ENCODE measurements at regions not wholly inside any gene's neighbourhood (a gene's known extent, or its start where the extent isn't known, plus 50 kb on each side); places are given as distances from the start of the nearest gene placed in this dataset.
"Not testable (repeated sequence)": the region's sequence is repeated elsewhere in the genome, so short reads cannot be mapped to it uniquely, and the experiment has no call there.

GRCh38 chr10:26627324-26627723, 70.2 kb upstream of the PDSS1 start:
- ChIA-PET POLR2A (interaction anchor here (1.4 kb wide), 1 partner anchor 615 kb away, joined by 3 read pairs; no protein-coding TSS in a partner anchor), CTCF (no interaction called here)
- TF ChIP-seq CTCF (IDR thresholded peaks at IDR 0.05), result no peak
- peak; percentile 59 for ATAC-seq (ENCODE audit: low read depth)
- Mint-ChIP-seq H3K9me3 (no peaks in the 10 kb centered on the region), H3K36me3 (ENCODE audit: low read depth) (no peaks in the 10 kb centered on the region), H3K27ac (no peak overlapping the region), H3K4me3 (no peak overlapping the region), H3K4me1 (peaks cover 7% of the 10 kb centered on the region), H3K27me3 (peaks cover 12% of the 10 kb centered on the region)
- DNase-seq, result no peak
- intact Hi-C loops (cut with micrococcal nuclease), result no loop called here

- Mint-ChIP-seq H3K36me3 (ENCODE audit: low read depth) (no peaks in the 10 kb centered on the region), H3K4me1 (peaks cover 6% of the 10 kb centered on the region), H3K4me3 (no peak overlapping the region), H3K9me3 (peaks cover 3% of the 10 kb centered on the region), H3K27me3 (peaks cover 7% of the 10 kb centered on the region), H3K27ac (peak overlapping the region; percentile 64)
- intact Hi-C loops (cut with micrococcal nuclease), result no loop called here
- ATAC-seq (ENCODE audit: low read depth), result peak; percentile 66
- DNase-seq, result no peak
- ChIA-PET CTCF (no interaction called here), POLR2A (no interaction called here)
- no peak for TF ChIP-seq CTCF (IDR thresholded peaks at IDR 0.05)
Observed at GRCh38 chr10:26628395-26628794, 69.1 kb upstream of the PDSS1 start.

- H3K4me1 Mint-ChIP-seq; H3K27me3 Mint-ChIP-seq; intact Hi-C loops (cut with micrococcal nuclease); H3K9me3 Mint-ChIP-seq; ATAC-seq (ENCODE audit: low read depth); H3K27ac Mint-ChIP-seq; DNase-seq; H3K36me3 Mint-ChIP-seq (ENCODE audit: low read depth); H3K4me3 Mint-ChIP-seq; POLR2A ChIA-PET; CTCF ChIA-PET: not testable (repeated sequence)
Observed at GRCh38 chr10:26632171-26632570, 65.3 kb upstream of the PDSS1 start.

GRCh38 chr10:26634111-26634510, 63.4 kb upstream of the PDSS1 start:
- H3K27ac Mint-ChIP-seq; CTCF ChIA-PET; H3K4me3 Mint-ChIP-seq; H3K4me1 Mint-ChIP-seq; H3K36me3 Mint-ChIP-seq (ENCODE audit: low read depth); H3K9me3 Mint-ChIP-seq; H3K27me3 Mint-ChIP-seq; intact Hi-C loops (cut with micrococcal nuclease); ATAC-seq (ENCODE audit: low read depth); DNase-seq; POLR2A ChIA-PET: not testable (repeated sequence)

GRCh38 chr10:26637521-26638275, 59.8 kb upstream of the PDSS1 start:
- ChIA-PET CTCF (no interaction called here), POLR2A (no interaction called here)
- no peak overlapping the region for H3K4me3 Mint-ChIP-seq
- no peak for TF ChIP-seq CTCF (IDR thresholded peaks at IDR 0.05)
- H3K27ac Mint-ChIP-seq, result no peak overlapping the region
- H3K9me3 Mint-ChIP-seq, result peaks cover 3% of the 10 kb centered on the region
- ATAC-seq (ENCODE audit: low read depth) (no peak), DNase-seq (no peak)
- intact Hi-C loops (cut with micrococcal nuclease), result no loop called here
- H3K36me3 Mint-ChIP-seq (ENCODE audit: low read depth), result no peaks in the 10 kb centered on the region
- H3K27me3 Mint-ChIP-seq, result peaks cover 4% of the 10 kb centered on the region
- no peaks in the 10 kb centered on the region for H3K4me1 Mint-ChIP-seq

GRCh38 chr10:26640391-26640790, 57.1 kb upstream of the PDSS1 start:
- TF ChIP-seq CTCF (IDR thresholded peaks at IDR 0.05), result no peak
- H3K9me3 Mint-ChIP-seq, result no peaks in the 10 kb centered on the region
- intact Hi-C loops (cut with micrococcal nuclease), result loop anchor here (5.0 kb wide), 1 partner anchor 727 kb away; no protein-coding TSS in a partner anchor
- CTCF ChIA-PET, result no interaction called here
- H3K4me3 Mint-ChIP-seq, result no peak overlapping the region
- H3K27ac Mint-ChIP-seq, result no peak overlapping the region
- POLR2A ChIA-PET, result no interaction called here
- DNase-seq, result no peak
- H3K27me3 Mint-ChIP-seq, result peaks cover 4% of the 10 kb centered on the region
- no peaks in the 10 kb centered on the region for H3K4me1 Mint-ChIP-seq
- H3K36me3 Mint-ChIP-seq (ENCODE audit: low read depth), result no peaks in the 10 kb centered on the region
- no peak for ATAC-seq (ENCODE audit: low read depth)
